ENCODE measurements at regions not wholly inside any gene's neighbourhood (a gene's known extent, or its start where the extent isn't known, plus 50 kb on each side); places are given as distances from the start of the nearest gene placed in this dataset.

DNA sequence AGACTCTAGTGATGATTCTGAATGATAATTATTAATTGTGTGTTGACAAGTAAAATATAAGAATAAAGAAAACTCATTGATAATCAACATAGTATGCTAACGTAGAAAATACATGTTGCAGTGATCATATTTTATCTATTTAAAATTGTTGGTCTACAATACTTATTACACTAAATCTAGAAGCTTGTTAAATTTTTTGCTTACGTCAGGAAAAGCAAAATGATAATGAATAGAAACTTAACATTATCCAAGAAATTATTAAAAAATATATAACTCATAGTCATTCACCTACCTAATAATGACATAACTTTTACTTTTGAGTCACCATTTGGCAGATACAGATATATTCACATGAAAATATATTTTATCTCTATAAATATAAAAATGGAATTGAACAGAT, 984.1 kb downstream of the PLOD2 start:
- H3F3A ChIP-seq (replicated peaks; ENCODE audit: low read depth), result no peaks in the 10 kb centered on the region
- no peak for TF ChIP-seq JUNB (IDR thresholded peaks at IDR 0.05; ENCODE audit: unreplicated experiment)
- TF ChIP-seq ZNF331 (CRISPR knock-in tag; IDR thresholded peaks at IDR 0.05; ENCODE audit: low read depth), result no peak
- TF ChIP-seq STAT1 (IDR thresholded peaks at IDR 0.05; ENCODE audit: unreplicated experiment), result no peak
- TF ChIP-seq EZH2phosphoT487 (IDR thresholded peaks at IDR 0.05; ENCODE audit: unreplicated experiment), result no peak
- TF ChIP-seq REST (IDR thresholded peaks at IDR 0.05; ENCODE audit: unreplicated experiment), result no peak
- no peak for TF ChIP-seq CREB1 (CRISPR knock-in tag; IDR thresholded peaks at IDR 0.05; ENCODE audit: low read depth)
- TF ChIP-seq, protein P1, sequence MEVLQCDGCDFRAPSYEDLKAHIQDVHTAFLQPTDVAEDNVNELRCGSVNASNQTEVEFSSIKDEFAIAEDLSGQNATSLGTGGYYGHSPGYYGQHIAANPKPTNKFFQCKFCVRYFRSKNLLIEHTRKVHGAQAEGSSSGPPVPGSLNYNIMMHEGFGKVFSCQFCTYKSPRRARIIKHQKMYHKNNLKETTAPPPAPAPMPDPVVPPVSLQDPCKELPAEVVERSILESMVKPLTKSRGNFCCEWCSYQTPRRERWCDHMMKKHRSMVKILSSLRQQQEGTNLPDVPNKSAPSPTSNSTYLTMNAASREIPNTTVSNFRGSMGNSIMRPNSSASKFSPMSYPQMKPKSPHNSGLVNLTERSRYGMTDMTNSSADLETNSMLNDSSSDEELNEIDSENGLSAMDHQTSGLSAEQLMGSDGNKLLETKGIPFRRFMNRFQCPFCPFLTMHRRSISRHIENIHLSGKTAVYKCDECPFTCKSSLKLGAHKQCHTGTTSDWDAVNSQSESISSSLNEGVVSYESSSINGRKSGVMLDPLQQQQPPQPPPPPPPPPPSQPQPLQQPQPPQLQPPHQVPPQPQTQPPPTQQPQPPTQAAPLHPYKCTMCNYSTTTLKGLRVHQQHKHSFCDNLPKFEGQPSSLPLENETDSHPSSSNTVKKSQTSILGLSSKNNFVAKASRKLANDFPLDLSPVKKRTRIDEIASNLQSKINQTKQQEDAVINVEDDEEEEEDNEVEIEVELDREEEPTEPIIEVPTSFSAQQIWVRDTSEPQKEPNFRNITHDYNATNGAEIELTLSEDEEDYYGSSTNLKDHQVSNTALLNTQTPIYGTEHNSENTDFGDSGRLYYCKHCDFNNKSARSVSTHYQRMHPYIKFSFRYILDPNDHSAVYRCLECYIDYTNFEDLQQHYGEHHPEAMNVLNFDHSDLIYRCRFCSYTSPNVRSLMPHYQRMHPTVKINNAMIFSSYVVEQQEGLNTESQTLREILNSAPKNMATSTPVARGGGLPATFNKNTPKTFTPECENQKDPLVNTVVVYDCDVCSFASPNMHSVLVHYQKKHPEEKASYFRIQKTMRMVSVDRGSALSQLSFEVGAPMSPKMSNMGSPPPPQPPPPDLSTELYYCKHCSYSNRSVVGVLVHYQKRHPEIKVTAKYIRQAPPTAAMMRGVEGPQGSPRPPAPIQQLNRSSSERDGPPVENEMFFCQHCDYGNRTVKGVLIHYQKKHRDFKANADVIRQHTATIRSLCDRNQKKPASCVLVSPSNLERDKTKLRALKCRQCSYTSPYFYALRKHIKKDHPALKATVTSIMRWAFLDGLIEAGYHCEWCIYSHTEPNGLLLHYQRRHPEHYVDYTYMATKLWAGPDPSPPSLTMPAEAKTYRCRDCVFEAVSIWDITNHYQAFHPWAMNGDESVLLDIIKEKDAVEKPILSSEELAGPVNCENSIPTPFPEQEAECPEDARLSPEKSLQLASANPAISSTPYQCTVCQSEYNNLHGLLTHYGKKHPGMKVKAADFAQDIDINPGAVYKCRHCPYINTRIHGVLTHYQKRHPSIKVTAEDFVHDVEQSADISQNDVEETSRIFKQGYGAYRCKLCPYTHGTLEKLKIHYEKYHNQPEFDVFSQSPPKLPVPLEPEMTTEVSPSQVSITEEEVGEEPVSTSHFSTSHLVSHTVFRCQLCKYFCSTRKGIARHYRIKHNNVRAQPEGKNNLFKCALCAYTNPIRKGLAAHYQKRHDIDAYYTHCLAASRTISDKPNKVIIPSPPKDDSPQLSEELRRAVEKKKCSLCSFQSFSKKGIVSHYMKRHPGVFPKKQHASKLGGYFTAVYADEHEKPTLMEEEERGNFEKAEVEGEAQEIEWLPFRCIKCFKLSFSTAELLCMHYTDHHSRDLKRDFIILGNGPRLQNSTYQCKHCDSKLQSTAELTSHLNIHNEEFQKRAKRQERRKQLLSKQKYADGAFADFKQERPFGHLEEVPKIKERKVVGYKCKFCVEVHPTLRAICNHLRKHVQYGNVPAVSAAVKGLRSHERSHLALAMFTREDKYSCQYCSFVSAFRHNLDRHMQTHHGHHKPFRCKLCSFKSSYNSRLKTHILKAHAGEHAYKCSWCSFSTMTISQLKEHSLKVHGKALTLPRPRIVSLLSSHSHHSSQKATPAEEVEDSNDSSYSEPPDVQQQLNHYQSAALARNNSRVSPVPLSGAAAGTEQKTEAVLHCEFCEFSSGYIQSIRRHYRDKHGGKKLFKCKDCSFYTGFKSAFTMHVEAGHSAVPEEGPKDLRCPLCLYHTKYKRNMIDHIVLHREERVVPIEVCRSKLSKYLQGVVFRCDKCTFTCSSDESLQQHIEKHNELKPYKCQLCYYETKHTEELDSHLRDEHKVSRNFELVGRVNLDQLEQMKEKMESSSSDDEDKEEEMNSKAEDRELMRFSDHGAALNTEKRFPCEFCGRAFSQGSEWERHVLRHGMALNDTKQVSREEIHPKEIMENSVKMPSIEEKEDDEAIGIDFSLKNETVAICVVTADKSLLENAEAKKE (CRISPR knock-in tag; IDR thresholded peaks at IDR 0.05), result no peak
- no peak for TF ChIP-seq EZH2 (IDR thresholded peaks at IDR 0.05; ENCODE audit: low read depth, unreplicated experiment)
- no peak for TF ChIP-seq POLR2AphosphoS5 (IDR thresholded peaks at IDR 0.05; ENCODE audit: low read depth)
- TF ChIP-seq, protein P2, sequence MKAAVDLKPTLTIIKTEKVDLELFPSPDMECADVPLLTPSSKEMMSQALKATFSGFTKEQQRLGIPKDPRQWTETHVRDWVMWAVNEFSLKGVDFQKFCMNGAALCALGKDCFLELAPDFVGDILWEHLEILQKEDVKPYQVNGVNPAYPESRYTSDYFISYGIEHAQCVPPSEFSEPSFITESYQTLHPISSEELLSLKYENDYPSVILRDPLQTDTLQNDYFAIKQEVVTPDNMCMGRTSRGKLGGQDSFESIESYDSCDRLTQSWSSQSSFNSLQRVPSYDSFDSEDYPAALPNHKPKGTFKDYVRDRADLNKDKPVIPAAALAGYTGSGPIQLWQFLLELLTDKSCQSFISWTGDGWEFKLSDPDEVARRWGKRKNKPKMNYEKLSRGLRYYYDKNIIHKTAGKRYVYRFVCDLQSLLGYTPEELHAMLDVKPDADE (IDR thresholded peaks at IDR 0.05), result no peak
- TF ChIP-seq NANOG (IDR thresholded peaks at IDR 0.05; ENCODE audit: borderline replicate concordance), result no peak
- TF ChIP-seq ZNF114 (CRISPR knock-in tag; IDR thresholded peaks at IDR 0.05), result no peak
- no peak for TF ChIP-seq CTCF (conservative IDR thresholded peaks at IDR 0.05; ENCODE audit: low read depth in 2 of 2)
- no peak overlapping the region for H3K4me2 ChIP-seq
- no peaks in the 10 kb centered on the region for H3K79me2 ChIP-seq (replicated peaks; ENCODE audit: insufficient read depth)
- no peak overlapping the region for H3K4me3 ChIP-seq
- no peak overlapping the region for H3K4me3 Mint-ChIP-seq
- H4K20me1 ChIP-seq (replicated peaks; ENCODE audit: insufficient read depth), result no peaks in the 10 kb centered on the region
- peaks cover 7% of the 10 kb centered on the region; the same call in 2 of the 3 replicates for H3K4me1 Mint-ChIP-seq
- H3K9me2 ChIP-seq (ENCODE audit: insufficient read depth), result no peaks in the 10 kb centered on the region
- H3K4me1 ChIP-seq (ENCODE audit: insufficient read depth), result peaks cover 6% of the 10 kb centered on the region; the same call in 1 of the 2 replicates
- no peaks in the 10 kb centered on the region for H3K36me3 Mint-ChIP-seq (ENCODE audit: low read depth)
- DNase-seq (ENCODE audit: low spot score) (no peak), ATAC-seq (no peak)
- H3K36me3 ChIP-seq (ENCODE audit: insufficient read depth), result no peaks in the 10 kb centered on the region
- no peaks in the 10 kb centered on the region for H3K27me3 Mint-ChIP-seq (ENCODE audit: insufficient read depth, low read depth, poor library complexity)
- no peak overlapping the region for H3K27ac ChIP-seq (ENCODE audit: low read depth)
- H3K9me3 Mint-ChIP-seq, result no peaks in the 10 kb centered on the region; the same call in 2 of the 3 replicates
- H3K27ac Mint-ChIP-seq, result no peak overlapping the region
- no peaks in the 10 kb centered on the region for H3K27me3 ChIP-seq (ENCODE audit: insufficient read depth)
- H2AFZ ChIP-seq, result no peak overlapping the region
